ENCODE measurements at regions not wholly inside any gene's neighbourhood (a gene's known extent, or its start where the extent isn't known, plus 50 kb on each side); places are given as distances from the start of the nearest gene placed in this dataset.

GRCh38 chr2:163351143-163351542, 384.7 kb downstream of the FIGN start:
- Histone ChIP-seq H3K4me2 (replicated peaks; ENCODE audit: low read depth, low read length, poor library complexity, severe bottlenecking) (no peak overlapping the region), H3K9ac (ENCODE audit: low read length) (no peak overlapping the region), H3K4me3 (ENCODE audit: control extremely low read depth in 1 of 5, extremely low read depth in 1 of 5, insufficient read depth in 1 of 5, low read depth in 2 of 5, low read length in 4 of 5) (no peak overlapping the region), H2AFZ (ENCODE audit: insufficient read depth, low read depth, low read length, poor library complexity, severe bottlenecking) (no peak overlapping the region), H3K4me1 (ENCODE audit: control insufficient read depth in 2 of 2, insufficient read depth in 2 of 2, low read length in 2 of 2) (peaks cover 0 to 11% of the 10 kb centered on the region in 2 donors), H3K9me3 (ENCODE audit: control extremely low read depth in 1 of 3, control insufficient read depth in 2 of 3, insufficient read depth in 1 of 3, low read length in 2 of 3) (peaks cover 0 to 7% (median 0%) of the 10 kb centered on the region in 3 donors), H3K36me3 (replicated peaks in 1 of 2; ENCODE audit: control extremely low read depth in 1 of 2, control insufficient read depth in 1 of 2, extremely low read depth in 1 of 2, insufficient read depth in 2 of 2, low read length in 1 of 2) (no peaks in the 10 kb centered on the region), H3K79me2 (ENCODE audit: control insufficient read depth, insufficient read depth, low read length) (no peaks in the 10 kb centered on the region), H3K27me3 (replicated peaks in 1 of 4; ENCODE audit: control extremely low read depth in 1 of 4, control insufficient read depth in 3 of 4, insufficient read depth in 4 of 4, low read length in 3 of 4) (no peaks in the 10 kb centered on the region), H4K20me1 (ENCODE audit: control insufficient read depth, insufficient read depth, low read length, poor library complexity, severe bottlenecking) (no peaks in the 10 kb centered on the region), H3K27ac (ENCODE audit: low read length in 2 of 2) (no peak overlapping the region)
- ChIA-PET CTCF (no interaction called here), POLR2A (no interaction called here)
- H3K4me1 Mint-ChIP-seq = peaks cover 10% of the 10 kb centered on the region
- intact Hi-C loops (cut with micrococcal nuclease) = no loop called here
- no CpG with 5 or more reads among the region's 3 CpGs for WGBS (ENCODE audit: insufficient coverage)
- H3K27ac Mint-ChIP-seq = no peak overlapping the region
- TF ChIP-seq CTCF (IDR thresholded peaks at IDR 0.05) = no peak
- no peak for TF ChIP-seq EZH2 (IDR thresholded peaks at IDR 0.05; ENCODE audit: borderline replicate concordance, insufficient read depth, low read depth, low read length, poor library complexity, severe bottlenecking)
- no peaks in the 10 kb centered on the region for H3K9me3 Mint-ChIP-seq (ENCODE audit: insufficient read depth)
- ATAC-seq (ENCODE audit: low read depth) = no peak
- DNase-seq = no peak
- no peak overlapping the region for H3K4me3 Mint-ChIP-seq
- peaks cover 7% of the 10 kb centered on the region for H3K27me3 Mint-ChIP-seq

DNA sequence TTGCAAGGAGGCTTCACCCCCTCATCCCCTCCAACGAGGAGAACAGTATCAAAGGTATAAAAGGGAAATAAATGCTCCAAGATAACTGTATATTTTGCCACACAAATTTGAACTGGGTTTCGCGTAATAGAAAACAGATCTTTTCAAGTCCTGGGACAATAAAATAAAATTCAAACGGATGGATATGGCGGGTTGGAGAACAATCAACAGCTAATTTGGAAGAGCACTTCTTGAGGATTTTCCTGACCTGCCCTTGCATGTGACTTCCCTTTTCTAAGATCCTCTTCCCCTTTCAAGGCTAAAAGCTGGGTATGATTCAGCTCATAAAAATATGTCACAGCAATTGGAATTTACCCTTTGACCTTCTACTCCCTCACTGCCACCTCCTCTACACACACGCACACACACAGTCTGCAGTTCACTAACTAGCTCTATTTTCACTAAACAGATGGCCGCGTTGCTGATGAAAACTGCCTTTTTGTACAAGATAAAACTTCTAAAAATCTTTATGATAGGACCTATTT, 386.9 kb downstream of the FIGN start:
- POLR2A ChIA-PET = no interaction called here
- WGBS (ENCODE audit: insufficient coverage) = 97% methylated on average over 5 of the region's 8 CpGs
- Histone ChIP-seq H2AFZ (ENCODE audit: insufficient read depth, low read depth, low read length, poor library complexity, severe bottlenecking) (peak overlapping the region; percentile 58), H3K4me3 (ENCODE audit: control extremely low read depth in 1 of 5, extremely low read depth in 1 of 5, insufficient read depth in 1 of 5, low read depth in 2 of 5, low read length in 4 of 5) (no peak overlapping the region), H3K36me3 (replicated peaks in 1 of 2; ENCODE audit: control extremely low read depth in 1 of 2, control insufficient read depth in 1 of 2, extremely low read depth in 1 of 2, insufficient read depth in 2 of 2, low read length in 1 of 2) (no peaks in the 10 kb centered on the region), H3K27ac (ENCODE audit: low read length in 2 of 2) (no peak overlapping the region), H4K20me1 (ENCODE audit: control insufficient read depth, insufficient read depth, low read length, poor library complexity, severe bottlenecking) (no peaks in the 10 kb centered on the region), H3K79me2 (ENCODE audit: control insufficient read depth, insufficient read depth, low read length) (no peaks in the 10 kb centered on the region), H3K9me3 (ENCODE audit: control extremely low read depth in 1 of 3, control insufficient read depth in 2 of 3, insufficient read depth in 1 of 3, low read length in 2 of 3) (peaks cover 0 to 7% (median 0%) of the 10 kb centered on the region in 3 donors), H3K9ac (ENCODE audit: low read length) (no peak overlapping the region), H3K27me3 (replicated peaks in 1 of 4; ENCODE audit: control extremely low read depth in 1 of 4, control insufficient read depth in 3 of 4, insufficient read depth in 4 of 4, low read length in 3 of 4) (no peaks in the 10 kb centered on the region), H3K4me2 (replicated peaks; ENCODE audit: low read depth, low read length, poor library complexity, severe bottlenecking) (peak overlapping the region; percentile 53), H3K4me1 (ENCODE audit: control insufficient read depth in 2 of 2, insufficient read depth in 2 of 2, low read length in 2 of 2) (peaks cover 0 to 11% of the 10 kb centered on the region in 2 donors)
- DNase-seq (peak; percentile 4), ATAC-seq (ENCODE audit: low read depth) (no peak)
- CTCF ChIA-PET = no interaction called here
- Mint-ChIP-seq H3K9me3 (ENCODE audit: insufficient read depth) (no peaks in the 10 kb centered on the region), H3K4me1 (peaks cover 10% of the 10 kb centered on the region), H3K27me3 (peaks cover 5% of the 10 kb centered on the region), H3K27ac (peak overlapping the region; percentile 4), H3K4me3 (peak overlapping the region; percentile 51)
- intact Hi-C loops (cut with micrococcal nuclease) = loop anchor here (10.0 kb wide), 2 partner anchors 266 to 716 kb away; no protein-coding TSS in a partner anchor
- no peak for TF ChIP-seq EZH2 (IDR thresholded peaks at IDR 0.05; ENCODE audit: borderline replicate concordance, insufficient read depth, low read depth, low read length, poor library complexity, severe bottlenecking)
- no peak for TF ChIP-seq CTCF (IDR thresholded peaks at IDR 0.05)
